Body of pancreas (tissue), 4 donors: ENCODE measurements at regions not wholly inside any gene's neighbourhood (a gene's known extent, or its start where the extent isn't known, plus 50 kb on each side); places are given as distances from the start of the nearest gene placed in this dataset.

Experiments used
- CTCF ChIP-seq, 7 experiments: fragments of 450-650 bp in 4 of 7; fragments of 200-600 bp in 3 of 7; sonication (generic) in 3 of 7; IDR thresholded peaks; one replicate each; pipeline ENCODE4 v1.5.1; 2016 to 2019; ENCODE audit warnings: antibody characterized with exemption in 7 of 7
- POLR2A ChIP-seq, 3 donors: fragments of 450-650 bp; IDR thresholded peaks; one replicate each; pipeline ENCODE4 v1.6.1; 2016; ENCODE audit warnings: antibody characterized with exemption in 3 of 3, mild to moderate bottlenecking in 2 of 3

- no peak for TF ChIP-seq CTCF (IDR thresholded peaks at IDR 0.05)
- no peak for TF ChIP-seq POLR2A (IDR thresholded peaks at IDR 0.05)
Observed at GRCh38 chr12:28100717-28101116, 89.5 kb upstream of the CCDC91 start.
